ENCODE measurements at regions not wholly inside any gene's neighbourhood (a gene's known extent, or its start where the extent isn't known, plus 50 kb on each side); places are given as distances from the start of the nearest gene placed in this dataset.
"Not testable (repeated sequence)": the region's sequence is repeated elsewhere in the genome, so short reads cannot be mapped to it uniquely, and the experiment has no call there.

- DNase-seq = no peak
Observed at GRCh38 chrX:34576864-34577263, 80.2 kb downstream of the TMEM47 start.

- DNase-seq = no peak
Observed at GRCh38 chrX:34565981-34566380, 91.1 kb downstream of the TMEM47 start.

DNA sequence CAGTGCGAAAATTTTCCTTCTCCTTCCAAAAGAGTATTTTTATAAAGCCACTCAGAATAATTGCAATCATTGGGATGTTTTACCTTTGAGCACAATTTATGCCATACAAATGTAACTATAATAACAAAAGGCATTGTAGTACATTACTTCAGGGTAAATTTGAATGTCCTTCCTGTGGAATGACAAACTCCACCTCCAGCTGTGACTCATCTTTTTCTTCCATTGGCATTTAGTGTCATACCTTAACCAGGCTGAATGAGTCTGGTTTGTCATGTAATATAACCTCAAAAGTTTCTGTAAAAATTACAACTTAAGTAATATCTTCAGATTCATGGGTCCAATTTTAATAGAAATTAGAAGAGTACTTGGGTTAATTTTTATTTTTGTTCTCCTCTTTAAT lies 93.3 kb downstream of the TMEM47 start:
- DNase-seq = no peak

DNA sequence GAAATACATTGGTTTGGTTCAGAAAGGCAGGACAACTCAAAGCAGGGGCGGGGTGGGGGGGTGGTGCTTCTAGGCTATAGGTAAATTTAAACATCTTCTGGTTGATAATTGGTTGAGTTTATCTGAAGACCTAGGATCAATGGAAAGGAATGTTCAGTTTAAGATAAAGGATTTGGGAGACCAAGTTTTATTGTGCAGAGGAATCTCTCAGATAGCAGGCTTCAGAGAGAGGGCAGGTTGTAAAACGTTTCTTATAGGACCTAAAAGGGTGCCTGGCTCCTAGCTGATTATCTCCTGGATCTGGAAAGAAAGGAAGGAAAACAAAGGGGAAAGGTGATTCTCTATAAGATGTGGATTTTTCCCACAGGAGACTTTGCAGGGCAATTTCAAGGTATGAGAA lies 94.0 kb downstream of the TMEM47 start:
- DNase-seq = no peak

- no peak for DNase-seq
Observed at GRCh38 chrX:34562006-34562405, 95.1 kb downstream of the TMEM47 start.

DNA sequence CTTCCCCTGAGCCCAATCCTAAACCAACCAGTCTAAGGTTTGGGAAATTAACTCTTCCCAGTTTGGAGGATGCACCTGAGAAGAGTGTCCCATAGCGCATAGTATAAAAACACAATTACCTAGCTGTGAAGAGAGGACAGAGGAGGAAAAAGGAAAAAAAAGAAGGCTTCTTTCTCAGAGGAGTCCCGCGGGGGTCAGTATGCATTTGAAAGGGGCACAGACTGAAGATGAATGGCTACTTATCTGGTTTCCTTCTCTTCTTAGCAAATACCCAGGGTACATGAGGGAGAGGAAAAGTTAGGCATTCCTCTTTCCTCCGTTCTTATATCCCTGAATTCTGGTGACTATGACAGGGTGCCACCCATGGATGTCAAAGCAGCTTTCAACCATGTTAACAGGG lies 96.9 kb downstream of the TMEM47 start:
- DNase-seq = no peak

DNA sequence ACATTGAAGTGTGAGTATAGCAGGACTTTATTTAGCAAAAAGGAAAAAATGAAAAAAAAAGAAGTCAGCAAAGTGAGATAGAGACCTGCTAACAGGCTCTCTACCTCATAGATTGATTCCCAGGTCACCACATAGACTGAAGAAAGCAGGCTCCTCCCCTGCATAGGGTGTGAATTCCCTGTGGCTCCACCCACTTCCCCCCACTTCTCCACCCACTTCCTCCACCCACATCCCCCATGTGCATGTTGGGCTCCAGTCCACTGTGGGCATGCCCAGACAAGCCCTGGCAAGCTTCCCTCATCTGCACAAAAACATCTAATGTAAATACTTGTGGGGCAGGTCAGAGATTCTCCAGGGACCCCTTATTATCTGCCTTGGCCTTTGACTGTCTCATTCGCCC lies 97.8 kb downstream of the TMEM47 start:
- no peak for DNase-seq

DNA sequence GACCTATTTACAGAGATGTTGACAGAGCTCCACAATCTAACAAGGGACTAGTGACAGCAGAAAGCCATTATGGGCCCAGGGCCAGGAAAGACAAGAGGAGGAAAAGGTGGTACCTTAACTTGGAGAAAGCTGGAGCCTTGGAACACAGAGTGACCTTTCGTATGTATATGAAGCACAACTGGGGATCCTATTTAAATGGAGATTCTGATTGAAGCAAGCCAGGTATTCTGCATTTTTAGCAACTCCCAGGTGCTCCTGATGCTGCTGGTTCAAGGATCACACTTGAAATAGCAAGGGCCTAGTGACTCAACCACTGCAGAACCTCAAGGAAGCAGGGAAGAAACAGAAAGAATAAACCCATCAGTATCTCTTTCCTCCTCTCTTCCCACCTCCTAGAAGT lies 99.4 kb downstream of the TMEM47 start:
- DNase-seq = no peak

GRCh38 chrX:34555481-34555880 lies 101.6 kb downstream of the TMEM47 start:
- no peak for DNase-seq

GRCh38 chrX:34546366-34546765 lies 110.7 kb downstream of the TMEM47 start:
- DNase-seq = no peak

DNA sequence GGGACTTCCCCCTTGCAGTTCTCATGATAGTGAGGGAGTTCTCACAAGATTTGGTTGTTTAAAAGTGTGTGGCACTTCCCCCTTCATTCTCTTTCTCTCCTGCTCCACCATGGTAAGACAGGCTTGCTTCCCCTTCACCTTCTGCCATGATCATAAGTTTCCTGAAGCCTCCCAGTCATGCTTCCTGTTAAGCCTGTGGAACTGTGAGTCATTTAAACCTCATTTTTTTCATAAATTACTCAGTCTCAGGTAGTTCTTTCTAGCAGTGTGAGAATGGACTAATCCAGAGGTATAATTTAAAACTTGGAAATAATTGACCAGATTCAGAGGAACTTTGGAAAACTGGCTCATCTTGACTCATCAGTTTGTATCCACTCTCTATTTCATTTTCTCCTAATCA lies 129.0 kb downstream of the TMEM47 start:
- DNase-seq = no peak

- DNase-seq = no peak
Observed at GRCh38 chrX:34521563-34521962, 135.5 kb downstream of the TMEM47 start.

DNA sequence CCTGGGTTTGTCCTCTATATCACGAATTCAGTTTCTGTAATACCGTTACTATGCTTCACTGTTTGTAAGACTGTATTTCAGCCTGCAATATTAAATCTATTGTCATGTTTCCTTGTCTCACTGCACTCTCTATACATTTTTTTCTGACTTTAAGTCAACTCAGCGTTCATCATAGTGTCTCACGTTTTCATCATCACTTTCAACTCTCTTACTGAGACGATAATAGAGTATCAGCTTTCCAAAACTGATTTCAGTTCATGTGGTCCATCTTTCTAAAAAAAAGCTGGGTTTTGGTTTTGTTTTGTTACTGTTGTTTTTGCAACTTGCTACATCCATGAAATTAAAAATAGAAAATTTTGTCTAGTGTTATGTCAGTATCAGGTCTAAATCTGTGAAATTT lies 147.7 kb downstream of the TMEM47 start:
- no peak for DNase-seq

- no peak for DNase-seq
Observed at GRCh38 chrX:34503119-34503518, 154.0 kb downstream of the TMEM47 start.

DNA sequence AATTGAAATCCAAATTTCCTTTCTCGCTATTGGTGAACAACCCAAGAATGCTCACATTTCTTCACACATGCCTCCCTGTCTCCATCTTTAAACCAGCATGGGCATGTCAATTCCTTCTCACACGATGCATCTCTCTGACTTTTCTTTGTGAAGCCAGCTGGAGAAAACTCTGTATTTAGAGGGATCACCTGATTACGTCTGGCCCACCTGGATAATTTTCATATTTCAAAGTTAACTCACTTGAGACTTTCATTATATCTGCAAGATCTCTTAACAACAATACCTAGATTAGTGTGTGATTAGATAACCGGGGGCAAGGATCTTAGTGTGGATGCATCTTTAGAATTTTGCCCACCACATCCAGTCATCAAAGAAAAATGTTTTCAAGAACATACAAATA lies 164.0 kb downstream of the TMEM47 start:
- no peak for DNase-seq

DNA sequence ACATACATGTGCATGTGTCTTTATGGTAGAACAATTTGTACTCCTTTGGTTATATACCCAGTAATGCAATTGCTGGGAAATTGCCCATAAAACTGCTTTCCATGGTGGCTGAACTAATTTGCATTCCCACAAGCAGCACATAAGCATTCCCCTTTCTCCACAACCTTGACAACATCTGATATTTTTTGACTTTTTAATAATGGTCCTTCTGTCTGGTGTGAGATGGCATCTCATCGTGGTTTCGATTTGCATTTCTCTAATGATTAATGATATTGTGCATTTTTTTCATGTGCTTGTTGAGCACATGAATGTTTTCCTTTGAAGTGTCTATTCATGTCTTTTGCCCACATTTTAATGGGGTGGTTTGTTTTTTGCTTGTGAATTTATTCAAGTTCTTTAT lies 166.0 kb downstream of the TMEM47 start:
- no peak for DNase-seq

DNA sequence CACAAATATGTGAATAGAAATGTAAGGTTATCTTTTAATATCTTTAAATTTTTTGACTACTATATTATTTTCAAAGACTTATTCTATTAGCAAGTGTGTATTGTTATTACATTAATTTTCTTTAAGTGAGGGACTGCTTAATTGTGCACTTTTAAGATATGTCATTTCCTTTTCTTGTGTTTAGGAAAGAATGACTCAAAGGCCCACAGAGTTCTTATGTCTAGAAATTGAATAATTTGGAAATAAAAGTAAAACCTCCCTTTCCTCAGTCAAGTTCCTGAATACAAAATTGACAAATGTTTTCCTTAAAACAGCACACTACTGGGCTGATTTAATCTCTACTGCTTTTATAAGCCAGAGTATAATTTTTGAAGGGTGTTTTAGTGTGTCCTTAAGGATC lies 169.7 kb downstream of the TMEM47 start:
- DNase-seq = no peak

- no peak for DNase-seq
Observed at GRCh38 chrX:34483980-34484379, 173.1 kb downstream of the TMEM47 start.

- DNase-seq = no peak
Observed at GRCh38 chrX:34470507-34470906, 186.6 kb downstream of the TMEM47 start.

GRCh38 chrX:34467437-34467836 lies 189.6 kb downstream of the TMEM47 start:
- DNase-seq = no peak

DNA sequence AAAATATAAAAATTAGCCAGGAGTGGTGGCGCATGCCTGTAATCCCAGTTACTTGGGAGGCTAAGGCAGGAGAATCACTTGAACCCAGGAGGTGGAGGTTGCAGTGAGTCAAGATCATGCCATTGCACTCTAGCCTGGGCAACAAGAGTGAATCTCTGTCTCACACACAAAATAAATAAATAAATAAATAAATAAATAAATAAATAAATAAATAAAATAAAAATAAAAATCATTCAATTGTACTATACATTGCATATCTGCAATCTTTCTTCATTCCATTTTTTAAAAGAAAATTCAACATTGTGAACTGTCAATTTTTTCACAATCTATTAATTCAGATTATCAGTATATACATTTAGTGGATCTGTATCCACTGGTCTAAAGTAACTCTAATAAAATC lies 193.9 kb downstream of the TMEM47 start:
- not testable (repeated sequence) for DNase-seq

DNA sequence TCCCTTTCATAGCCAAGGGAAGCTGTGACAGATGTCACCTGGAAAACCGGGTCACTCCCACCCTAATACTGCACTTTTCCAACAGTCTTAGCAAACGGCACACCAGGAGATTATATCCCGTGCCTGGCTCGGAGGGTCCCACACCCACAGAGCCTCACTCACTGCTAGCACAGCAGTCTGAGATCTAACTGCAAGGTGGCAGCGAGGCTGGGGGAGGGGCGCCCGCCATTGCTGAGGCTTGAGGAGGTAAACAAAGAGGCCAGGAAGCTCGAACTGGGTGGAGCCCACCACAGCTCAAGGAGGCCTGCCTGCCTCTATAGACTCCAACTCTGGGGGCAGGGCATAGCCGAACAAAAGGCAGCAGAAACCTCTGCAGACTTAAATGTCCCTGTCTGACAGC lies 199.2 kb downstream of the TMEM47 start:
- DNase-seq = not testable (repeated sequence)

DNA sequence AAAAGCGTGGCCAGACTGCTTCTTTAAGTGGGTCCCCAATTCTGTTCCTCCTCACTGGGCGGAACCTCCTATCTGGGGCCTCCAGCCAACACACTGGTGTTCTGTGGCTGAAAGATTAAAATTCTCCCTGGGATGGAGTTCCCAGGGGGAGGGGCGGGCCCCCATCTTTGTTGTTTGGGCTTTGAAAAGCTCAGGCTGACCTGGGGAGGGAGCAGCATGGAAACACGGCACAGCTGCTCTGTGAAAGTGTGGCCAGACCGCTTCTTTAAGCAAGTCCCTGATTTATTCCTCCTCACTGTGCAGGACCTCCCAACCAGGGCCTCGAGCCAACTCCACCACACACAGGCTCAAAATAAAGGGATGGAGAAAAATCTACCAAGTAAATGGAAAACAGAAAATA lies 219.5 kb downstream of the TMEM47 start:
- no peak for DNase-seq

DNA sequence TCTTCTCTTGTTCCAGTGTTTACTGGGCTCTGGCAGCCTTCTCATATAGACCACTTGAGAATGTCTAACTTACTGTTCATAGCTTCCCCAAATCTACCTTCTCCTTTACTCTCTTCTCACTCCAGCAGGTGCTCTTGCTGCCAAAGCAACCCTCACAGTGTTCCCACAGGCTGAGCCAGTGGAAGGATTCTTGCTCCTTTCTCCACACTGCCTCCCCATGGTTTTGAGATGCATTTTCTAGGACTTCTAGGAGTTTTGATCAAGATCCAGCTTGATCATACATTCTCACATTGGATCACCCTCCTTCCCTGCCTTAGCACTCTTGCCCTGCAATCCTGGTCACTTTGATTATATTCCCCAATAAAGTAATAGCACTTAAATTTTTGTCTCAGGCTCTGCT lies 230.8 kb downstream of the TMEM47 start:
- no peak for DNase-seq

DNA sequence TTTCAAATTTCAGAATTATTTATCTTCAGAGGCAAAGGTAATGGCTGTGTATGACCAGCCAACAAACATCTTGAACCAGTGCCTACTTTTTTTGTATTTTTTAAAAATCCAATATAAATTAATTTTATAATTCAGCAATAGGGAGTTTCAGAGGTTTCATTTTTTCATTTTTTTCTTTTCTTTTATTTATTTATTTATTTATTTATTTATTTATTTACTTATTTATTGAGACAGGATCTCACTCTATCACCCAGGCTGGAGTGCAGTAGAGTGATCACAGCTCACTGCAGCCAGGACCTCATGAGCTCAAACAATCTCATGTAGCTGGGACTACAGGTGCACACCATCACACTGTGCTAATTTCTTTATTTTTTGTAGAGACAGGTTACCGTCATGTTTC lies 250.5 kb downstream of the TMEM47 start:
- DNase-seq = no peak

- no peak for DNase-seq
Observed at GRCh38 chrX:34404386-34405070, 252.6 kb downstream of the TMEM47 start.
